ENCODE measurements at regions not wholly inside any gene's neighbourhood (a gene's known extent, or its start where the extent isn't known, plus 50 kb on each side); places are given as distances from the start of the nearest gene placed in this dataset.

DNA sequence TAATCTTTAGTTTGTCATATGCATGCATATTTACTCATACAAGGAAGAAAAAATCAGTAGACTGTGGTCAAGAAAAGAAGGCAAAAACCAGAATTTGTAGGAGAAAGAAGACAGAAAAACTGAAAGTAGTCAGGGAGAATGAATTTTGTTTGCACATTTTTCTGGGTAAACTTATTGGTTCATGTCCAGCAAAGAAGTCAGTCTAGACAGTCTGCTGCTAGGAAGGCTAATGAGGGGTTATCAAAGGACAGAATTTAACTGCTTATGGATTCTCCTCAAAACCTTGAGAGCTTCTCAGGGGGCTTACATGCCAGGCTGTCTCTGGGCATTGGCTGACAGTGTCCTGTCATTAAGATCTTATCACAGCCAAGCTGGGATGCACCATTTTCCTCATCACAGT is 293.9 kb downstream of the RPAP3 start:
- TF ChIP-seq, protein P1, sequence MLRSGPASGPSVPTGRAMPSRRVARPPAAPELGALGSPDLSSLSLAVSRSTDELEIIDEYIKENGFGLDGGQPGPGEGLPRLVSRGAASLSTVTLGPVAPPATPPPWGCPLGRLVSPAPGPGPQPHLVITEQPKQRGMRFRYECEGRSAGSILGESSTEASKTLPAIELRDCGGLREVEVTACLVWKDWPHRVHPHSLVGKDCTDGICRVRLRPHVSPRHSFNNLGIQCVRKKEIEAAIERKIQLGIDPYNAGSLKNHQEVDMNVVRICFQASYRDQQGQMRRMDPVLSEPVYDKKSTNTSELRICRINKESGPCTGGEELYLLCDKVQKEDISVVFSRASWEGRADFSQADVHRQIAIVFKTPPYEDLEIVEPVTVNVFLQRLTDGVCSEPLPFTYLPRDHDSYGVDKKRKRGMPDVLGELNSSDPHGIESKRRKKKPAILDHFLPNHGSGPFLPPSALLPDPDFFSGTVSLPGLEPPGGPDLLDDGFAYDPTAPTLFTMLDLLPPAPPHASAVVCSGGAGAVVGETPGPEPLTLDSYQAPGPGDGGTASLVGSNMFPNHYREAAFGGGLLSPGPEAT (IDR thresholded peaks at IDR 0.05; ENCODE audit: low read depth) = no peak
- TF ChIP-seq KLF5 (IDR thresholded peaks at IDR 0.05; ENCODE audit: partially characterized antibody) (no peak), STAT3 (IDR thresholded peaks at IDR 0.05; ENCODE audit: low read depth, low read length) (no peak)
- TF ChIP-seq, protein P2, sequence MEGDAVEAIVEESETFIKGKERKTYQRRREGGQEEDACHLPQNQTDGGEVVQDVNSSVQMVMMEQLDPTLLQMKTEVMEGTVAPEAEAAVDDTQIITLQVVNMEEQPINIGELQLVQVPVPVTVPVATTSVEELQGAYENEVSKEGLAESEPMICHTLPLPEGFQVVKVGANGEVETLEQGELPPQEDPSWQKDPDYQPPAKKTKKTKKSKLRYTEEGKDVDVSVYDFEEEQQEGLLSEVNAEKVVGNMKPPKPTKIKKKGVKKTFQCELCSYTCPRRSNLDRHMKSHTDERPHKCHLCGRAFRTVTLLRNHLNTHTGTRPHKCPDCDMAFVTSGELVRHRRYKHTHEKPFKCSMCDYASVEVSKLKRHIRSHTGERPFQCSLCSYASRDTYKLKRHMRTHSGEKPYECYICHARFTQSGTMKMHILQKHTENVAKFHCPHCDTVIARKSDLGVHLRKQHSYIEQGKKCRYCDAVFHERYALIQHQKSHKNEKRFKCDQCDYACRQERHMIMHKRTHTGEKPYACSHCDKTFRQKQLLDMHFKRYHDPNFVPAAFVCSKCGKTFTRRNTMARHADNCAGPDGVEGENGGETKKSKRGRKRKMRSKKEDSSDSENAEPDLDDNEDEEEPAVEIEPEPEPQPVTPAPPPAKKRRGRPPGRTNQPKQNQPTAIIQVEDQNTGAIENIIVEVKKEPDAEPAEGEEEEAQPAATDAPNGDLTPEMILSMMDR (IDR thresholded peaks at IDR 0.05 in 2 of 3, conservative IDR thresholded peaks at IDR 0.05 in 1 of 3; ENCODE audit: control insufficient read depth in 2 of 3, extremely low read depth in 1 of 3, insufficient read depth in 1 of 3, low read depth in 3 of 3, low read length in 3 of 3) = no peak

Data from GM12878 (cell line).